IPS DF 19.7 (cell line): ENCODE measurements at regions not wholly inside any gene's neighbourhood (a gene's known extent, or its start where the extent isn't known, plus 50 kb on each side); places are given as distances from the start of the nearest gene placed in this dataset.
"Not testable (repeated sequence)": the region's sequence is repeated elsewhere in the genome, so short reads cannot be mapped to it uniquely, and the experiment has no call there.

Source experiments
- DNase-seq: peaks from one replicate; pipeline ENCODE4 v3.0.0-alpha.2; 2013; ENCODE audit warnings: low read depth, low spot score

- no peak for DNase-seq
Observed at GRCh38 chr18:59057969-59058368, 81.7 kb upstream of the SEC11C start.

GRCh38 chr18:59059140-59059539 is 80.5 kb upstream of the SEC11C start:
- DNase-seq = no peak

- no peak for DNase-seq
Observed at GRCh38 chr18:59060551-59060950, 79.1 kb upstream of the SEC11C start.

- no peak for DNase-seq
Observed at GRCh38 chr18:59061914-59062642, 77.6 kb upstream of the SEC11C start.

GRCh38 chr18:59062643-59063006 is 77.1 kb upstream of the SEC11C start:
- DNase-seq = no peak

- no peak for DNase-seq
Observed at GRCh38 chr18:59063300-59063906, 76.3 kb upstream of the SEC11C start.

GRCh38 chr18:59063912-59064311 is 75.8 kb upstream of the SEC11C start:
- DNase-seq = no peak

GRCh38 chr18:59065684-59066083 is 74.0 kb upstream of the SEC11C start:
- no peak for DNase-seq

- DNase-seq = no peak
Observed at GRCh38 chr18:59067873-59068272, 71.8 kb upstream of the SEC11C start.

GRCh38 chr18:59068276-59069071 is 71.2 kb upstream of the SEC11C start:
- DNase-seq = no peak

- DNase-seq = peak; percentile 82
Observed at GRCh38 chr18:59070181-59070912, 69.3 kb upstream of the SEC11C start.

- no peak for DNase-seq
Observed at GRCh38 chr18:59072727-59073421, 66.8 kb upstream of the SEC11C start.

- DNase-seq = no peak
Observed at GRCh38 chr18:59075923-59076322, 63.8 kb upstream of the SEC11C start.

- DNase-seq = no peak
Observed at GRCh38 chr18:59079264-59079663, 60.4 kb upstream of the SEC11C start.

- not testable (repeated sequence) for DNase-seq
Observed at GRCh38 chr18:59079687-59080501, 59.8 kb upstream of the SEC11C start.

GRCh38 chr18:59083136-59083818 is 56.4 kb upstream of the SEC11C start:
- DNase-seq = no peak

GRCh38 chr18:59085126-59085794 is 54.4 kb upstream of the SEC11C start:
- DNase-seq = no peak

- DNase-seq = no peak
Observed at GRCh38 chr18:59085797-59086196, 53.9 kb upstream of the SEC11C start.

- no peak for DNase-seq
Observed at GRCh38 chr18:59086522-59086921, 53.2 kb upstream of the SEC11C start.
